ENCODE measurements at regions not wholly inside any gene's neighbourhood (a gene's known extent, or its start where the extent isn't known, plus 50 kb on each side); places are given as distances from the start of the nearest gene placed in this dataset.

- no peak for TF ChIP-seq CTCF (IDR thresholded peaks at IDR 0.05; ENCODE audit: insufficient read depth, low read length)
- no peak for DNase-seq (ENCODE audit: low read depth)
- no peak overlapping the region for H3K4me3 ChIP-seq (ENCODE audit: low read depth, low read length)
These were observed 275.6 kb upstream of the PAPPA start for GRCh38 chr9:115877852-115878438.

- no peak overlapping the region for H3K4me3 ChIP-seq (ENCODE audit: low read depth, low read length)
- no peak for TF ChIP-seq CTCF (IDR thresholded peaks at IDR 0.05; ENCODE audit: insufficient read depth, low read length)
- no peak for DNase-seq (ENCODE audit: low read depth)
These were observed 274.1 kb upstream of the PAPPA start for GRCh38 chr9:115879451-115879850.

- H3K4me3 ChIP-seq (ENCODE audit: low read depth, low read length), result no peak overlapping the region
- TF ChIP-seq CTCF (IDR thresholded peaks at IDR 0.05; ENCODE audit: insufficient read depth, low read length), result no peak
- DNase-seq (ENCODE audit: low read depth), result peak; percentile 22
These were observed 273.2 kb upstream of the PAPPA start for GRCh38 chr9:115880221-115880885.

GRCh38 chr9:115882911-115883310 lies 270.7 kb upstream of the PAPPA start:
- no peak for TF ChIP-seq CTCF (IDR thresholded peaks at IDR 0.05; ENCODE audit: insufficient read depth, low read length)
- DNase-seq (ENCODE audit: low read depth), result peak; percentile 41
- H3K4me3 ChIP-seq (ENCODE audit: low read depth, low read length), result no peak overlapping the region

- no peak overlapping the region for H3K4me3 ChIP-seq (ENCODE audit: low read depth, low read length)
- peak; percentile 73 for TF ChIP-seq CTCF (IDR thresholded peaks at IDR 0.05; ENCODE audit: insufficient read depth, low read length)
- peak; percentile 66 for DNase-seq (ENCODE audit: low read depth)
These were observed 269.9 kb upstream of the PAPPA start for GRCh38 chr9:115883467-115884329.

- no peak for TF ChIP-seq CTCF (IDR thresholded peaks at IDR 0.05; ENCODE audit: insufficient read depth, low read length)
- H3K4me3 ChIP-seq (ENCODE audit: low read depth, low read length), result no peak overlapping the region
- DNase-seq (ENCODE audit: low read depth), result peak; percentile 16
These were observed 268.7 kb upstream of the PAPPA start for GRCh38 chr9:115884846-115885245.

Data from fibroblast of the aortic adventitia (primary cell).